ENCODE measurements at regions not wholly inside any gene's neighbourhood (a gene's known extent, or its start where the extent isn't known, plus 50 kb on each side); places are given as distances from the start of the nearest gene placed in this dataset.

- no peaks in the 10 kb centered on the region for H3K4me1 ChIP-seq
- intact Hi-C loops (cut with DNase I) = no loop called here
- no peaks in the 10 kb centered on the region for H3K36me3 ChIP-seq
- DNase-seq = no peak
- TF ChIP-seq, protein P1, sequence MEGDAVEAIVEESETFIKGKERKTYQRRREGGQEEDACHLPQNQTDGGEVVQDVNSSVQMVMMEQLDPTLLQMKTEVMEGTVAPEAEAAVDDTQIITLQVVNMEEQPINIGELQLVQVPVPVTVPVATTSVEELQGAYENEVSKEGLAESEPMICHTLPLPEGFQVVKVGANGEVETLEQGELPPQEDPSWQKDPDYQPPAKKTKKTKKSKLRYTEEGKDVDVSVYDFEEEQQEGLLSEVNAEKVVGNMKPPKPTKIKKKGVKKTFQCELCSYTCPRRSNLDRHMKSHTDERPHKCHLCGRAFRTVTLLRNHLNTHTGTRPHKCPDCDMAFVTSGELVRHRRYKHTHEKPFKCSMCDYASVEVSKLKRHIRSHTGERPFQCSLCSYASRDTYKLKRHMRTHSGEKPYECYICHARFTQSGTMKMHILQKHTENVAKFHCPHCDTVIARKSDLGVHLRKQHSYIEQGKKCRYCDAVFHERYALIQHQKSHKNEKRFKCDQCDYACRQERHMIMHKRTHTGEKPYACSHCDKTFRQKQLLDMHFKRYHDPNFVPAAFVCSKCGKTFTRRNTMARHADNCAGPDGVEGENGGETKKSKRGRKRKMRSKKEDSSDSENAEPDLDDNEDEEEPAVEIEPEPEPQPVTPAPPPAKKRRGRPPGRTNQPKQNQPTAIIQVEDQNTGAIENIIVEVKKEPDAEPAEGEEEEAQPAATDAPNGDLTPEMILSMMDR (IDR thresholded peaks at IDR 0.05) = no peak
- H3K27me3 ChIP-seq = peaks cover 0 to 3% (median 0%) of the 10 kb centered on the region in 4 donors
- 59 to 67% methylated on average over 7 of the region's 7 CpGs for WGBS, 2 donors
- no peak for ATAC-seq
- no peak for FAIRE-seq
- H3K27ac ChIP-seq = no peak overlapping the region
- no peaks in the 10 kb centered on the region for H3K9me3 ChIP-seq
- H3K4me3 ChIP-seq = no peak overlapping the region
These were observed 624.4 kb downstream of the IRX1 start for GRCh38 chr5:4220016-4220415.

DNA sequence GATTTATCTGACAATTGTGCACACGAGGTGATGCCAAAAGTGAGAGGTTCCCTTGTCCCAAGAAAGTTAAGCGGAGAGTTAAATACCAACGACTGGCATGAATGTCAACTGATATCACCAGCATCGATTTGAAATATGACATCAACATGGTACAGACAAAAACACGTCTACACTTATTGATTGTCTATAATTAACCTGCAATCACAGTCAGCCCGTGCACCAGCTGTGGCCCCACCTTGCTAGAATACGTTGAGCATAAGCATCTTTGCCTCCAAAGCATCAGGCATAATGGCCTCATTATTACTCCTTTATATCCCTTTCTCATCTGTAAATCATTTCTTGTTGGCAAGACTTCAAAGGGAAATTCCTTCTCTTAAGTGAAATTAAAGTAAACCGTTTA lies 625.4 kb downstream of the IRX1 start:
- Histone ChIP-seq H3K4me1 (no peaks in the 10 kb centered on the region), H3K36me3 (no peaks in the 10 kb centered on the region), H3K9me3 (no peaks in the 10 kb centered on the region), H3K4me3 (no peak overlapping the region), H3K27ac (no peak overlapping the region), H3K27me3 (peaks cover 0 to 3% (median 0%) of the 10 kb centered on the region in 4 donors)
- intact Hi-C loops (cut with DNase I) = no loop called here
- ATAC-seq (no peak), FAIRE-seq (no peak), DNase-seq (no peak)
- TF ChIP-seq, protein P1 (IDR thresholded peaks at IDR 0.05) = no peak
- WGBS, 2 donors = 28 to 32% methylated on average over 8 of the region's 8 CpGs

- no peak for FAIRE-seq
- Histone ChIP-seq H3K27me3 (peaks cover 0 to 3% (median 0%) of the 10 kb centered on the region in 4 donors), H3K9me3 (no peaks in the 10 kb centered on the region), H3K27ac (no peak overlapping the region), H3K4me3 (no peak overlapping the region), H3K36me3 (no peaks in the 10 kb centered on the region), H3K4me1 (no peaks in the 10 kb centered on the region)
- intact Hi-C loops (cut with DNase I) = no loop called here
- no peak for ATAC-seq
- WGBS, 2 donors = 54 to 70% methylated on average over 6 of the region's 6 CpGs
- TF ChIP-seq, protein P1 (IDR thresholded peaks at IDR 0.05) = no peak
- no peak for DNase-seq
These were observed 626.5 kb downstream of the IRX1 start for GRCh38 chr5:4222147-4222546.

- FAIRE-seq (no peak), DNase-seq (no peak), ATAC-seq (no peak)
- Histone ChIP-seq H3K27ac (no peak overlapping the region), H3K4me3 (no peak overlapping the region), H3K4me1 (no peaks in the 10 kb centered on the region), H3K27me3 (peaks cover 0 to 3% (median 0%) of the 10 kb centered on the region in 4 donors), H3K9me3 (no peaks in the 10 kb centered on the region), H3K36me3 (no peaks in the 10 kb centered on the region)
- TF ChIP-seq, protein P1 (IDR thresholded peaks at IDR 0.05) = no peak
- WGBS, 2 donors = 59 to 70% methylated on average over 15 of the region's 15 CpGs
- intact Hi-C loops (cut with DNase I) = no loop called here
These were observed 627.2 kb downstream of the IRX1 start for GRCh38 chr5:4222821-4223220.

DNA sequence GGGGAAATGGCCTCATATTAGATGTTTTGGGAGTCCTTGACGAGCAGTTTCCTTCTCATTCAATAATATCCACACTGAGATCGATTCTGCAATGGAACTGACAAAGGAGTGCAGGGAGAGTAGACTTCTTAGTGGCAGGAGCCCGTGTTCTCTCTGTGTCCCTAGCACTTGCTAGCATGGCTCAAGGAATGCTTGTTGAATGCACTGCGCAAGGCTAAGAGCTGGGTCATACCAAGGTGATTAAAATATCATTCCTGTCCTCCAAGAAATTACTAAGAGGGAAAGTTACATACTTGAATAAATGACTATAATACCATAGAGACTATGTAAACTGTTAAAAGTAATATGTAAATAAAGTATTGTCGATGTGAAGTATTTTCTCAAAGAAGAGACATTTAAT lies 630.1 kb downstream of the IRX1 start:
- WGBS, 2 donors = 48 to 49% methylated on average over 5 of the region's 5 CpGs
- no peak for FAIRE-seq
- ATAC-seq = no peak

More for the DNA sequence above, 630.1 kb downstream of the IRX1 start:
- intact Hi-C loops (cut with DNase I) = no loop called here
- no peaks in the 10 kb centered on the region for H3K9me3 ChIP-seq
- no peaks in the 10 kb centered on the region for H3K36me3 ChIP-seq
- no peak overlapping the region for H3K4me3 ChIP-seq
- peaks cover 0 to 3% (median 0%) of the 10 kb centered on the region in 4 donors for H3K27me3 ChIP-seq
- H3K27ac ChIP-seq = no peak overlapping the region
- DNase-seq = no peak
- no peaks in the 10 kb centered on the region for H3K4me1 ChIP-seq
- TF ChIP-seq, protein P1 (IDR thresholded peaks at IDR 0.05) = no peak

Measured in pancreas (tissue), 10 donors.